ENCODE measurements at regions not wholly inside any gene's neighbourhood (a gene's known extent, or its start where the extent isn't known, plus 50 kb on each side); places are given as distances from the start of the nearest gene placed in this dataset.

DNA sequence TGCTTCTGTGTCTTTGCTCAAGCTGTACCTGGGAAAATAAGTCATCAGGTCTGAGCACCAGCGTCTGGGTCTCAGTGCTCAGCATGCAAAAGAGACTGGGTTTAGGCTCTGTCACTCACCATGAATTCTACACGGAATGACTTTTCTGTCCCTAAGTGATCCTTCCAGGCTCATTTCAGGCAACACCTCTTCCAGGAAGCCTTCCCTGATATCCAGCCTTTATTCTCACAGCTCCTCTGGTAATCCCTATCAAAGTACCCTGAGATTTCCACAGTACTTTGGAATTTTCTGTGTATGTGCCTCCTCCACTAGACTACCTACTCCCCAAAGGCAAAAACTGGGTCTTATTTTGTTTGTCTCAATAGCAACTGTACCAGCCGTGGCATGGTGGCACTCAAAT lies 92.7 kb upstream of the BOD1 start:
- TF ChIP-seq CTCF (IDR thresholded peaks at IDR 0.05) (no peak), POLR2AphosphoS5 (IDR thresholded peaks at IDR 0.05) (no peak), EP300 (IDR thresholded peaks at IDR 0.05) (no peak), POLR2A (IDR thresholded peaks at IDR 0.05) (no peak)
